Lung (tissue), 11 donors: ENCODE measurements at regions not wholly inside any gene's neighbourhood (a gene's known extent, or its start where the extent isn't known, plus 50 kb on each side); places are given as distances from the start of the nearest gene placed in this dataset.
A peak's percentile ranks its signal among the peaks of the same experiment; 100 is the strongest.
"Not testable (repeated sequence)": the region's sequence is repeated elsewhere in the genome, so short reads cannot be mapped to it uniquely, and the experiment has no call there.

Experiments
- ATAC-seq: fragments of 200-7000 bp; cut with Tn5 transposase; one replicate; pipeline ENCODE4 v1.9.1; 2020; ENCODE audit warnings: moderate number of reproducible peaks; ENCODE audit not compliant: insufficient read depth, low FRiP score
- DNase-seq, 3 donors: peaks; one replicate each; pipeline ENCODE4 v3.0.0-alpha.2; 2013 to 2017
- H3K27ac ChIP-seq, 2 donors: one replicate each; pipeline ENCODE4 v1.5.1; 2013; ENCODE audit warnings: mild to moderate bottlenecking in 2 of 2, moderate library complexity in 2 of 2, control low read depth in 1 of 2, inconsistent platforms in 1 of 2, low read depth in 1 of 2, low read length in 1 of 2
- H3K27me3 ChIP-seq, 3 donors: one replicate each; pipeline ENCODE4 v1.5.1; 2013; ENCODE audit warnings: low read length in 2 of 3; ENCODE audit not compliant: control insufficient read depth in 3 of 3, insufficient read depth in 3 of 3
- H3K36me3 ChIP-seq, 4 donors: one replicate each; pipeline ENCODE4 v1.5.1; 2013; ENCODE audit warnings: low read length in 4 of 4, mild to moderate bottlenecking in 1 of 4, moderate library complexity in 1 of 4; ENCODE audit not compliant: control insufficient read depth in 4 of 4, insufficient read depth in 4 of 4
- H3K4me1 ChIP-seq, 5 donors: one replicate each; pipeline ENCODE4 v1.5.1; 2013; ENCODE audit warnings: low read length in 5 of 5, mild to moderate bottlenecking in 2 of 5, moderate library complexity in 1 of 5; ENCODE audit not compliant: control insufficient read depth in 5 of 5, insufficient read depth in 5 of 5
- H3K4me3 ChIP-seq: one replicate; pipeline ENCODE4 v1.5.1; 2013; ENCODE audit warnings: mild to moderate bottlenecking, control low read depth, moderate library complexity
- H3K9ac ChIP-seq, 2 donors: one replicate each; pipeline ENCODE4 v1.5.1; 2013; ENCODE audit warnings: low read length in 2 of 2, control low read depth in 1 of 2; ENCODE audit not compliant: insufficient read depth in 1 of 2
- H3K9me3 ChIP-seq, 4 donors: one replicate each; pipeline ENCODE4 v1.5.1; 2013; ENCODE audit warnings: low read length in 3 of 4, mild to moderate bottlenecking in 1 of 4, moderate library complexity in 1 of 4; ENCODE audit not compliant: control insufficient read depth in 4 of 4, insufficient read depth in 3 of 4
- CTCF ChIP-seq: IDR thresholded peaks from 2 replicates; pipeline ENCODE4 v1.5.1; 2012; ENCODE audit warnings: mild to moderate bottlenecking; ENCODE audit errors: control extremely low read depth, extremely low read depth
- WGBS, 2 donors: extraction: QIAGEN DNeasy Blood & Tissue Kit; methylation state at CpG; one replicate each; pipeline ENCODE4 v1.1.7; 2013; 5-methylcytosine and 5-hydroxymethylcytosine counted together
- donor health status: control.
- donor health status: control.
- donor health status: Bipolar disorder and iron deficiency.
- donor health status: healthy.
- donor health status: DM: yes; HTN: yes; CAD: no.

DNA sequence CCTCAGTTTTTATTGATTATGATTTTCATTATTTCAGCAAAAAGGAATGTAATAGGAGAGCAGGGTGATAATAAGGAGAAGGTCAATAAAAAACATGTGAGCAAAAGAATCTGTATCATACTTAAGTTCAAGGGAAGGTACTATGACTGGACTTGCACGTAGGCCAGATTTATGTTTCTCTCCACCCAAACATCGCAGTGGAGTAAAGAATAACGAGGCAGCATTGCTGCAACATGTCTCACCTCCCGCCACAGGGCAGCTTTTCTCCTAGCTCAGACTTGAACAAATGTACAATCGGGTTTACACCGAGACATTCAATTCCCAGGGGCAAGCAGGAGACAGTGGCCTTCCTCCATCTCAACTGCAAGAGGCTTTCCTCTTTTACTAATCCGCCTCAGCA is 155.7 kb upstream of the ALDH3B2 start:
- not testable (repeated sequence) for ATAC-seq, H3K9me3 ChIP-seq, H3K36me3 ChIP-seq, H3K27ac ChIP-seq, H3K9ac ChIP-seq, DNase-seq, H3K4me3 ChIP-seq, H3K27me3 ChIP-seq
- peaks cover 0 to 13% (median 0%) of the 10 kb centered on the region in 5 donors for H3K4me1 ChIP-seq
- WGBS, 2 donors: 86 to 87% methylated on average over 5 to 6 of the region's 7 CpGs

DNA sequence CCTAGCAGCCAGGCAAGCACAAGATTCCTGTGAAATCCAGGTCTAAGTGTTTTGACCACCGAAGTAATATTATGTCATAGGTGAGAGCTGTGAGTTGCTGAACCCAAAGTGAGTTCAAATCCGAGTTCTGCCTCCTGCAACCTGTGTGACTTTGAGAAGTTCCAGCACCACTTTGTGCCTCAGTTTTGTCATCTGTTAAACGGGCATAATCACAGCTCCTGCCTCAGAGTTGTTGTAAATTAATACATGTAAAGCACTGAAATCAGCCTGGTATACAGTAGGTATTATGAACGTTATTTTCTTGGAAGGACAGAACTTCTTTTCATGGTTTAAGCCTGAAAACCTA is 152.5 kb upstream of the ALDH3B2 start:
- not testable (repeated sequence) for H3K9ac ChIP-seq, H3K4me3 ChIP-seq, DNase-seq, H3K27ac ChIP-seq, ATAC-seq, H3K9me3 ChIP-seq, H3K27me3 ChIP-seq, H3K36me3 ChIP-seq
- H3K4me1 ChIP-seq: peaks cover 0 to 13% (median 0%) of the 10 kb centered on the region in 5 donors
- WGBS, 2 donors: 50 to 60% methylated on average over 4 of the region's 4 CpGs

- H3K4me1 ChIP-seq: peaks cover 0 to 13% (median 0%) of the 10 kb centered on the region in 5 donors
- ATAC-seq, H3K9ac ChIP-seq, H3K27me3 ChIP-seq, H3K9me3 ChIP-seq, H3K27ac ChIP-seq, H3K36me3 ChIP-seq, H3K4me3 ChIP-seq: not testable (repeated sequence)
- DNase-seq: peak; percentile 94 to 97 (median 95)
- WGBS, 2 donors: 19 to 21% methylated on average over 25 of the region's 25 CpGs
These were observed 151.9 kb upstream of the ALDH3B2 start for GRCh38 chr11:67826028-67826950.

- WGBS, 2 donors: 91 to 94% methylated on average over 3 of the region's 3 CpGs
- ATAC-seq, H3K9me3 ChIP-seq, DNase-seq, H3K9ac ChIP-seq, H3K4me3 ChIP-seq, H3K36me3 ChIP-seq, H3K27ac ChIP-seq, H3K27me3 ChIP-seq: not testable (repeated sequence)
- peaks cover 0 to 13% (median 0%) of the 10 kb centered on the region in 5 donors for H3K4me1 ChIP-seq
These were observed 150.4 kb upstream of the ALDH3B2 start for GRCh38 chr11:67824861-67825260.

DNA sequence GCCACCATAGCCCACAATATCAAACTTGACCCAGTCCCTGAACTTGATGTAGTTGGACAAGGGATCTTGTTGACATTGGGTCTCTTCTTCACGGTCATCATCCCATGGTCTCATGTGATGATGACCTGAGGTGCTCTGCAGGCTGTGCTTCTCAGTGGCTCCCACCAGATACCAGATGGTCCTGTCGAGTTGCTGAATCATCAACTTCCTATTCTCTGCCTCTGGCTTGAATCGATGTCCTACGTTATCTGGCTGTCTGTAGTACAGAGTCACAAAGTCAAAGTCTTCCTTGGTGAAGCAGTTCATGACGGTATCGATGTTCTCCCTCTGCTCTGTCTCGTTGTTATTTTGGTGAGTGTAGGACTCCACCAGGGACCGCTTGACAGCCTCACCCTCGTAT is 145.7 kb upstream of the ALDH3B2 start:
- no peaks in the 10 kb centered on the region for H3K36me3 ChIP-seq
- no peak overlapping the region for H3K27ac ChIP-seq
- H3K9me3 ChIP-seq: no peaks in the 10 kb centered on the region
- no peak overlapping the region for H3K9ac ChIP-seq
- no peaks in the 10 kb centered on the region for H3K27me3 ChIP-seq
- WGBS, 2 donors: 56 to 62% methylated on average over 9 of the region's 9 CpGs
- ATAC-seq (no peak), DNase-seq (no peak)
- H3K4me1 ChIP-seq: no peaks in the 10 kb centered on the region
- no peak overlapping the region for H3K4me3 ChIP-seq
- TF ChIP-seq CTCF: no peak

DNA sequence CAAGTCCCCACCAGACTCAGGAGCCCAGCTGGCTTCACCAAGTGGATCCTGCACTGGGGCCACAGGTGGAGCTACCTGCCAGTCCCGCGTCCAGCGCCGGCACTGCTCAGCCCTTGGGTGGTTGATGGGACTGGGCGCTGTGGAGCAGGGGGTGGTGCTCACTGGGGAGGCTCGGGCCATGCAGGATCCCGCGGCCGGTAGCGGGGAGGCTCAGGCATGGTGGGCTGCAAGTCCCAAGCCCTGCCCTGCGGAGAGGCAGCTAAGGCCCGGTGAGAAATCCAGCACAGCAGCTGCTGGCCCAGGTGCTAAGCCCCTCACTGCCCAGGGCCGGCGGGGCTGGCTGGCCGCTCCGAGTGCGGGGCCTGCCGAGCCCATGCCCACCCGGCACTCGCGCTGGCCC is 143.1 kb upstream of the ALDH3B2 start:
- DNase-seq: not testable (repeated sequence)

DNA sequence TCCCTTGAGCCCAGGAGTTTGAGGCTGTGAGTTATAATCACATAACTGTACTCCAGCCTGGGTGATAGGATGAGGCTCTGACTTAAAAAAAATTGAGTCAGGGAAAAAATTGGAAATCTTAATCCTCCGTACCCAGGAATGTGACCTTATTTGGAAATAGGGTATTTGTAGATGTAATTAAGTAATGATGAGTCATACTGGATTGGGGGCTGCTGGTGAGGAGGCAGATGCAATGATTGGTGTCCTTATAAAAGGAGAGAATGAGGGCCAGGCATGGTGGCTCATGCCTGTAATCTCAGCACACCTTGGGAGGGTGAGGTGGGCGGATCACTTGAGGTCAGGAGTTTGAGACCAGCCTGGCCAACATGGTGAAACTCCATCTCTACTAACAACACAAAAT is 134.9 kb upstream of the ALDH3B2 start:
- 84 to 86% methylated on average over 2 of the region's 2 CpGs for WGBS, 2 donors
- not testable (repeated sequence) for H3K36me3 ChIP-seq, ATAC-seq

More for the DNA sequence above, 143.1 kb upstream of the ALDH3B2 start:
- not testable (repeated sequence) for H3K9me3 ChIP-seq, H3K27me3 ChIP-seq, H3K27ac ChIP-seq, H3K9ac ChIP-seq, H3K4me1 ChIP-seq, H3K36me3 ChIP-seq, H3K4me3 ChIP-seq, ATAC-seq
- WGBS, 2 donors: 85 to 92% methylated on average over 16 to 21 of the region's 21 CpGs

More for the DNA sequence above, 134.9 kb upstream of the ALDH3B2 start:
- not testable (repeated sequence) for H3K9me3 ChIP-seq, H3K27me3 ChIP-seq, H3K27ac ChIP-seq, H3K9ac ChIP-seq, H3K4me3 ChIP-seq, DNase-seq
- peaks cover 0 to 11% (median 1%) of the 10 kb centered on the region in 5 donors for H3K4me1 ChIP-seq
